ENCODE measurements at regions not wholly inside any gene's neighbourhood (a gene's known extent, or its start where the extent isn't known, plus 50 kb on each side); places are given as distances from the start of the nearest gene placed in this dataset.
"Not testable (repeated sequence)": the region's sequence is repeated elsewhere in the genome, so short reads cannot be mapped to it uniquely, and the experiment has no call there.

DNA sequence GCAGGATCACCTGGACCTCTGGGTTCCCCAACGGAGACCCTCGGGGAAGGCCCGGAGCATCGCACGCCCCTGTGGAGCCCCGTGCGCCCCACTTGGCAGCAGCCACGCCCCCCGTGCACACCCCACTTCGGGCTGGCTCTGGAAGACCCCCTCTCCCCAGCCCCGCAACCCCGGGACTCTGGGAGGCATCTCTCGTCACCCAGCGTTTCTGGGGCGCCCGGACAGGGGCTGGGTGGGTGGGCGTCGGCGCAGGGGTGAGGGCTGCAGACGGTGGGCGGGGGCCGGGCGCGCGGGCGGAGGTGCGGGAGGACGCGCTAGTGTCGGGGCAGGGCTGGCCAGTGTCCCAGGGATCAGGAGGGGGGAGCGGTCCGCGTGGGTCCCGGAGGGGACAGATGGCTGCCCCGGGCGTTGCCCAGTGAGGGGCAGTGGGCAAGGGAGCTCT is 2897.3 kb downstream of the RPIA start:
- H3K4me3 ChIP-seq (ENCODE audit: low read length); H3K79me2 ChIP-seq (ENCODE audit: low read length); H3K9me3 ChIP-seq (ENCODE audit: insufficient read depth, low read length): not testable (repeated sequence)

DNA sequence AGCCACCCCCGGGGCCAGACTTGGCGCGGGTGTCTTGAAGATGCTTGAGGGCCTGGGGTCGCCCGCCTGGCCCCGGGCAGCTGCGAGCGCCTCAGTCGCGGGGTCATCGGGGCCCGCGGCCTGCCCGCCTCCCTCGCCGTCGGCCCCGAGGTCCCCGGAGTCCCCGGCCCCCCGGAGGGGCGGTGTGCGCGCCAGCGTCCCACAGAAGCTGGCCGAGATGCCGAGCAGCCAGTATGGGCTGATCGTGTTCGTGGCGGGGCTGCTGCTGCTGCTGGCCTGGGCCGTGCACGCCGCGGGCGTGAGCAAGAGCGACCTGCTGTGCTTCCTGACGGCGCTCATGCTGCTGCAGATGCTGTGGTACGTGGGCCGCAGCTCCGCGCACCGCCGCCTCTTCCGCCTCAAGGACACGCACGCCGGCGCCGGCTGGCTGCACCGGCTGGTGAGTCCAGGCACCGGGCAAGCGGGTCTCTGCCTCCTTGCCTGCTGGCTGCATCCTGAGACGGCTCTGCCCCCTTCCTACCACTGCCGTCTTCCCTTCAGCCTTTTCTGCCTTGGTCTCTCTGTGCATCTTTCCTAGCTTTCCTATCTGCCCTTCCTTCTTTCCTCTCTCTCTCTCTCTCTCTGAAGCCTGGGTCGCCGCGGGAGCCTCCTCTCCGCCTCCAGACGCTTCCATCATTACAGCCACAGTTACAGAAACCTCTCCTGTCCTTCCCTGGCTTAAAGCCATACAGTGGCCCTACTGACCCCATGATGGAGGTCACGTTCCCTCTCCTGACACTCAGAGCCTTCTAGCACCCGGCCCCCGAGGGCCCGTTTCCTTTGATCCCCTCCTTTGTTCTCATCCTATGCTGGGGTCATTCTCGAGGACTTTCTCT is 2898.2 kb downstream of the RPIA start:
- not testable (repeated sequence) for H4K20me1 ChIP-seq (ENCODE audit: insufficient read depth, low read length); H3K36me3 ChIP-seq (replicated peaks; ENCODE audit: low read depth, low read length); H3K4me3 ChIP-seq (ENCODE audit: low read length); H3K27ac ChIP-seq (ENCODE audit: low read length); H2AFZ ChIP-seq (ENCODE audit: low read depth, low read length); H3K4me1 ChIP-seq (ENCODE audit: low read length); H3K9me3 ChIP-seq (ENCODE audit: insufficient read depth, low read length); H3K4me2 ChIP-seq (ENCODE audit: low read length); H3K9ac ChIP-seq (ENCODE audit: low read length); H3K27me3 ChIP-seq (ENCODE audit: low read depth, low read length); H3K79me2 ChIP-seq (ENCODE audit: low read length)

More for the DNA sequence above, 2897.3 kb downstream of the RPIA start:
- not testable (repeated sequence) for H4K20me1 ChIP-seq (ENCODE audit: insufficient read depth, low read length); H3K4me2 ChIP-seq (ENCODE audit: low read length); H3K4me1 ChIP-seq (ENCODE audit: low read length); H3K27me3 ChIP-seq (ENCODE audit: low read depth, low read length); H2AFZ ChIP-seq (ENCODE audit: low read depth, low read length); H3K27ac ChIP-seq (ENCODE audit: low read length); H3K36me3 ChIP-seq (replicated peaks; ENCODE audit: low read depth, low read length); H3K9ac ChIP-seq (ENCODE audit: low read length)

GRCh38 chr2:91590381-91590780 is 2898.9 kb downstream of the RPIA start:
- H3K27ac ChIP-seq (ENCODE audit: low read length); H3K27me3 ChIP-seq (ENCODE audit: low read depth, low read length); H3K4me1 ChIP-seq (ENCODE audit: low read length); H3K79me2 ChIP-seq (ENCODE audit: low read length); H3K9ac ChIP-seq (ENCODE audit: low read length); H4K20me1 ChIP-seq (ENCODE audit: insufficient read depth, low read length); H3K36me3 ChIP-seq (replicated peaks; ENCODE audit: low read depth, low read length); H3K4me3 ChIP-seq (ENCODE audit: low read length); H3K9me3 ChIP-seq (ENCODE audit: insufficient read depth, low read length); H3K4me2 ChIP-seq (ENCODE audit: low read length); H2AFZ ChIP-seq (ENCODE audit: low read depth, low read length): not testable (repeated sequence)

- H3K9me3 ChIP-seq (ENCODE audit: insufficient read depth, low read length); H3K27me3 ChIP-seq (ENCODE audit: low read depth, low read length); H3K4me3 ChIP-seq (ENCODE audit: low read length); H3K4me2 ChIP-seq (ENCODE audit: low read length); H3K36me3 ChIP-seq (replicated peaks; ENCODE audit: low read depth, low read length); H3K9ac ChIP-seq (ENCODE audit: low read length); H2AFZ ChIP-seq (ENCODE audit: low read depth, low read length); H3K4me1 ChIP-seq (ENCODE audit: low read length); H4K20me1 ChIP-seq (ENCODE audit: insufficient read depth, low read length); H3K27ac ChIP-seq (ENCODE audit: low read length); H3K79me2 ChIP-seq (ENCODE audit: low read length): not testable (repeated sequence)
Observed at GRCh38 chr2:91591066-91591465, 2899.6 kb downstream of the RPIA start.

- not testable (repeated sequence) for H3K4me3 ChIP-seq (ENCODE audit: low read length); H3K9ac ChIP-seq (ENCODE audit: low read length); H4K20me1 ChIP-seq (ENCODE audit: insufficient read depth, low read length); H3K27me3 ChIP-seq (ENCODE audit: low read depth, low read length); H3K79me2 ChIP-seq (ENCODE audit: low read length); H3K36me3 ChIP-seq (replicated peaks; ENCODE audit: low read depth, low read length); H3K4me2 ChIP-seq (ENCODE audit: low read length); H2AFZ ChIP-seq (ENCODE audit: low read depth, low read length); H3K27ac ChIP-seq (ENCODE audit: low read length); H3K4me1 ChIP-seq (ENCODE audit: low read length); H3K9me3 ChIP-seq (ENCODE audit: insufficient read depth, low read length)
Observed at GRCh38 chr2:91597436-91597835, 2906.0 kb downstream of the RPIA start.

DNA sequence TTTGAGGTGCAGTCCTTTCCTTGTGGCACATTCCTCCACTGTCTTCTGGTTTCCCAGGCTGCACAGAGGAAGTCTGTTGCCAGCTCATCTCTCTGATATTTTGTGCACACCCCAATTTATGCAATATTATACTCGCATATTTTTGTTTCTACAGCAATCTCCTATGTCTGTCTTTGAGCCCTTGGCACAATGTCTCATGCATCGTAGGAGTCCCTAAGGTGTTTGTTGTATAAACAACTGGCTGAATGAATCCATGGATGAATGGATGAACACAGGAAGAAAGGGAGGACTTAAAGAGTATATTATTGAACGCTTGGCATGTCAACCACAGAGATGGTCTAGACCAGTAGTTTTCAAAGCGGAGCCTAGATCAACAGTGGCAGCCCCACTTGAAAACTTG is 2907.0 kb downstream of the RPIA start:
- not testable (repeated sequence) for H3K4me3 ChIP-seq (ENCODE audit: low read length); H3K27me3 ChIP-seq (ENCODE audit: low read depth, low read length); H3K79me2 ChIP-seq (ENCODE audit: low read length); H3K36me3 ChIP-seq (replicated peaks; ENCODE audit: low read depth, low read length); H2AFZ ChIP-seq (ENCODE audit: low read depth, low read length); H4K20me1 ChIP-seq (ENCODE audit: insufficient read depth, low read length); H3K27ac ChIP-seq (ENCODE audit: low read length); H3K4me1 ChIP-seq (ENCODE audit: low read length); H3K9ac ChIP-seq (ENCODE audit: low read length); H3K9me3 ChIP-seq (ENCODE audit: insufficient read depth, low read length); H3K4me2 ChIP-seq (ENCODE audit: low read length)

- not testable (repeated sequence) for H4K20me1 ChIP-seq (ENCODE audit: insufficient read depth, low read length); H3K9ac ChIP-seq (ENCODE audit: low read length); H3K36me3 ChIP-seq (replicated peaks; ENCODE audit: low read depth, low read length); H3K4me1 ChIP-seq (ENCODE audit: low read length); H3K4me2 ChIP-seq (ENCODE audit: low read length); H3K79me2 ChIP-seq (ENCODE audit: low read length); H3K4me3 ChIP-seq (ENCODE audit: low read length); H2AFZ ChIP-seq (ENCODE audit: low read depth, low read length); H3K9me3 ChIP-seq (ENCODE audit: insufficient read depth, low read length); H3K27ac ChIP-seq (ENCODE audit: low read length); H3K27me3 ChIP-seq (ENCODE audit: low read depth, low read length)
Observed at GRCh38 chr2:91599000-91599399, 2907.5 kb downstream of the RPIA start.

- H3K27ac ChIP-seq (ENCODE audit: low read length); H3K79me2 ChIP-seq (ENCODE audit: low read length); H3K4me3 ChIP-seq (ENCODE audit: low read length); H3K9ac ChIP-seq (ENCODE audit: low read length); H3K9me3 ChIP-seq (ENCODE audit: insufficient read depth, low read length); H3K27me3 ChIP-seq (ENCODE audit: low read depth, low read length); H3K36me3 ChIP-seq (replicated peaks; ENCODE audit: low read depth, low read length); H3K4me1 ChIP-seq (ENCODE audit: low read length); H4K20me1 ChIP-seq (ENCODE audit: insufficient read depth, low read length); H3K4me2 ChIP-seq (ENCODE audit: low read length); H2AFZ ChIP-seq (ENCODE audit: low read depth, low read length): not testable (repeated sequence)
Observed at GRCh38 chr2:91602860-91603259, 2911.4 kb downstream of the RPIA start.

DNA sequence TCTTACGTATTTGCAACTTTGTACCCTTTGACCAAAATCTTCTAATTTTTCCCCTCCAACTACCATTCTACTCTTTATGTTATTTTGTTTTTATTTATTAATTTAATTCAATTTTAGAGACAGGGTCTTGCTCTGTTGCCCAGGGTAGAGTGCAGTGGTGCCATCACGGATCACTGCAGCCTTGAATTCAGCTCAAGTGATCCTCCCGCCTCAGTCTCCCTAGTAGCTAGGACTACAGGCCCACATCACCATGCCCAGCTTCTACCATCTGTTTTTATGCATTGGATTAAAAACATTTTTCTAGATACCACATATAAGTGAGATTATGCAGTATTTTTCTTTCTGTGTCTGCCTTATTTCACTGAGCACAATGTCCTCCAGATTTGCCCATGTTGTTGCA is 2912.5 kb downstream of the RPIA start:
- not testable (repeated sequence) for H3K27ac ChIP-seq (ENCODE audit: low read length); H4K20me1 ChIP-seq (ENCODE audit: insufficient read depth, low read length); H3K4me2 ChIP-seq (ENCODE audit: low read length); H3K4me3 ChIP-seq (ENCODE audit: low read length); H3K9ac ChIP-seq (ENCODE audit: low read length); H3K27me3 ChIP-seq (ENCODE audit: low read depth, low read length); H3K36me3 ChIP-seq (replicated peaks; ENCODE audit: low read depth, low read length); H3K9me3 ChIP-seq (ENCODE audit: insufficient read depth, low read length); H3K79me2 ChIP-seq (ENCODE audit: low read length); H2AFZ ChIP-seq (ENCODE audit: low read depth, low read length); H3K4me1 ChIP-seq (ENCODE audit: low read length)

DNA sequence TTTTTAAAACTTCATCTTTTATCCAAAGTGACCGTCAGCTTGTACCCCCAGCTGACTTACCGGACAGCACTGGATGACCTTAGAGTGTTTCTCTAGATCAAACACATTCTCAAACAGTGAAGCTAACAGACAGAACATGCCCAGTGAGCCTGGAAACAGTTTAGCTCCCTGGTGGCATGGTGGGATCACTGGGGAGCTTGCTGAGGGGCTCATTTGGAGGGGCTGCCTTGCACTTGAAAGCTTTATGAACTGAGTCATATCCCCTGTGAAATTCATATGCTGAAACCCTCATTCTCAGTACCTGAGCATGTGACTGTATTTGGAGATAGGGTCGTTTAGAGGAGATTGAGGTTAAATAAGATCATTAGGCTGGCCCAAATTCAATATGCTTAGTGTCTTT is 2913.2 kb downstream of the RPIA start:
- not testable (repeated sequence) for H2AFZ ChIP-seq (ENCODE audit: low read depth, low read length); H3K9me3 ChIP-seq (ENCODE audit: insufficient read depth, low read length); H3K4me3 ChIP-seq (ENCODE audit: low read length); H3K79me2 ChIP-seq (ENCODE audit: low read length); H4K20me1 ChIP-seq (ENCODE audit: insufficient read depth, low read length); H3K27ac ChIP-seq (ENCODE audit: low read length); H3K36me3 ChIP-seq (replicated peaks; ENCODE audit: low read depth, low read length); H3K27me3 ChIP-seq (ENCODE audit: low read depth, low read length); H3K9ac ChIP-seq (ENCODE audit: low read length); H3K4me2 ChIP-seq (ENCODE audit: low read length); H3K4me1 ChIP-seq (ENCODE audit: low read length)

All from OCI-LY3 (cell line).